COR-L47 (cell line): ENCODE measurements at regions not wholly inside any gene's neighbourhood (a gene's known extent, or its start where the extent isn't known, plus 50 kb on each side); places are given as distances from the start of the nearest gene placed in this dataset.

Experiments
- DNase-seq: peaks from one replicate; lab custom pipeline; 2025; lab: John Stamatoyannopoulos, UW

- no peak for DNase-seq
Measured at GRCh38 chr14:39861696-39862095, 429.5 kb upstream of the FBXO33 start.

- no peak for DNase-seq
Measured at GRCh38 chr14:39861229-39861600, 429.0 kb upstream of the FBXO33 start.

- DNase-seq, result no peak
Measured at GRCh38 chr14:39860596-39861228, 428.5 kb upstream of the FBXO33 start.

- DNase-seq, result no peak
Measured at GRCh38 chr14:39859314-39859713, 427.1 kb upstream of the FBXO33 start.

GRCh38 chr14:39857376-39858055 is 425.3 kb upstream of the FBXO33 start:
- no peak for DNase-seq

GRCh38 chr14:39853441-39853840 is 421.2 kb upstream of the FBXO33 start:
- DNase-seq, result no peak

GRCh38 chr14:39851202-39851601 is 419.0 kb upstream of the FBXO33 start:
- DNase-seq, result no peak

- no peak for DNase-seq
Measured at GRCh38 chr14:39847852-39848251, 415.6 kb upstream of the FBXO33 start.

GRCh38 chr14:39847194-39847593 is 415.0 kb upstream of the FBXO33 start:
- DNase-seq, result no peak

- DNase-seq, result no peak
Measured at GRCh38 chr14:39843881-39844280, 411.6 kb upstream of the FBXO33 start.

- no peak for DNase-seq
Measured at GRCh38 chr14:39841088-39841487, 408.9 kb upstream of the FBXO33 start.

GRCh38 chr14:39827901-39828655 is 395.8 kb upstream of the FBXO33 start:
- no peak for DNase-seq

GRCh38 chr14:39812532-39813320 is 380.5 kb upstream of the FBXO33 start:
- no peak for DNase-seq

GRCh38 chr14:39807271-39807670 is 375.0 kb upstream of the FBXO33 start:
- DNase-seq, result no peak

GRCh38 chr14:39784461-39784860 is 352.2 kb upstream of the FBXO33 start:
- no peak for DNase-seq

GRCh38 chr14:39781466-39781865 is 349.2 kb upstream of the FBXO33 start:
- no peak for DNase-seq

GRCh38 chr14:39773387-39774126 is 341.3 kb upstream of the FBXO33 start:
- no peak for DNase-seq

GRCh38 chr14:39772627-39773026 is 340.4 kb upstream of the FBXO33 start:
- no peak for DNase-seq

- DNase-seq, result no peak
Measured at GRCh38 chr14:39768589-39768988, 336.4 kb upstream of the FBXO33 start.

GRCh38 chr14:39766397-39767000 is 334.3 kb upstream of the FBXO33 start:
- DNase-seq, result no peak

GRCh38 chr14:39765676-39766075 is 333.4 kb upstream of the FBXO33 start:
- DNase-seq, result no peak
